OCI-M2 (cell line): ENCODE measurements at regions not wholly inside any gene's neighbourhood (a gene's known extent, or its start where the extent isn't known, plus 50 kb on each side); places are given as distances from the start of the nearest gene placed in this dataset.

ENCODE experiments used
- DNase-seq: peaks from one replicate; lab custom pipeline; 2025; ENCODE audit not compliant: unreplicated experiment; lab: John Stamatoyannopoulos, UW

DNA sequence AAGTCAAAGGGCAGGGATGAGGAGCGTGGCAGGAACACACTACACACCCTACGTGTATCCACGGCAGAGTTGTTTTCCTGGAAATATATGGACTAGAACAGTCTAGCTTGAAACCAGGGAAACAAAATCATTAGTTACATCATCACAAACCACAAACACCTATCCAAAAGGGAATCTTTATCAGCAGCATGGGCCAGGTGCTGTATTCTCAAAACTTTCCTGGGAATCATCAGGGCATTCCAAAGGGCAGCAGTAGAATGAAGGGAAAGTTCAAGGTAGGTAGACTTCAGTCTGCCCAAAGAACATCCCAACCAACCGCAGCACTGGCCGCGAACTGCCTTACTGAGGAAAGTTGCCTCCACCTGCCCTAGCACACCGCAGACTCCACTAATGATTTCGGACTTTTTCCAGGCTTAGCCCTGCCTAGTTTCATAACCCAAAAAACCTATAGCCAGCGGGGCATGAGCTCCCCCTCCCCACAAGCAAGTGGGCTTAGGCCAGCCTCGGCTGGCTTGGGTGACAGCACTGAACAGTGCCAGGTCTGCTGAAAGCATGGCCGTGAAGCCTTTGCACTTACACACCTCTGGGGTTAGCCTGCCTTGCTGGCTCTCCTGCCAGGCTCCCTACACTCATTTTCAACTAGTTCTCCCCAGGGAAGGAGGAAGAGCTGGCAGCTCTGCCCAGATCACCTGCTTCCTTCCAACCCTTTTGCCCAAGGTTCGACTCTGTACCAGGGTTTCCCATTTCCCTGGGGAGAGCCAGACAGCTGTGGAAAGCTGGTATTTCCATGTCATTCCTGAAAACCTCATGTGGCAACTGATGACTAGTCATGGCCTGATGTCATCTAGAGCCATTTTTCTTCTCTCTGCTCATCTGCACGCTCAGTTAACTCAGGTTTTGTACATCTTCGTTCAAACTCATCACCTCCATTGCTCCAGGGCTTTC, 77.3 kb upstream of the UBAC2 start:
- no peak for DNase-seq

DNA sequence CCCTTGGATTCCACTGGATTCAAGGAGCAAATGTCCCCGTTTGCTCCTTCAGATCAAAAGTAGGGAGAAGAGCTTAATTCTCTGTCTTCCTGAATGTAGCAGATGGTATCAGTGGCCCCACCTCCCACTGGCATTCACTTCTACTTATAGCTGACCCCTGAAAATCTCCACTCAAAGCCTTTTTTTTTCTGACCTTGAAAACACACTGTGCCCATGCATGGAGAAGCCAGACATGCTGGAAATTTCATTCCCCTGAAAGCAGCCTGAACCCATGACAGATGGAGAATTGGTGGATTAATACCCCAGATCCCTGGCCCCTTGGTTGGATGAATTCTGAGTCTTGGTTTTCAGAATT, 76.6 kb upstream of the UBAC2 start:
- no peak for DNase-seq

DNA sequence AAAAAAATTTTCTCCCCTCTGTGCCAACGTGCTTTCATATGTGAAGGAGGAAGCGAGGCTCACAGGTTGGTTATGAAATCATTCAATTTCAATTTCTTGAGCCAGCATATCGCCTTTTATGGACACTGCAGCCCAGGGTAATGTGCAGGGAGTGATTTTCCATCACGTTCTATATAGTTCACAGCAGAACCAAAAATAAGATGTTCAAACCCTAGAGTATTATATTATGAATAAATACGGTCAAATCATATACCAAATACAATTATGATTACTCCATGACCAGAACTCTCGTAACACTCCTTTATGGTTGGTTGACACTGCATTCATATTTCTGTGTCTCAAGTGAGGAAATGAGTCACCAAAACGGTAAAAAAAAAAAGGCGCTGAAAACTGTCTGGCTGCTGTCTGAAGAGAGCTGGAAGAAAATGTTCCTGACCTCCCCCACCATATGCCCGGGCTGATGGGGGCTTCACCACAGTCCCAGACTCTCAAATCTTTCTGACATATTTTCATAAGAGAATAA, 75.8 kb upstream of the UBAC2 start:
- no peak for DNase-seq

DNA sequence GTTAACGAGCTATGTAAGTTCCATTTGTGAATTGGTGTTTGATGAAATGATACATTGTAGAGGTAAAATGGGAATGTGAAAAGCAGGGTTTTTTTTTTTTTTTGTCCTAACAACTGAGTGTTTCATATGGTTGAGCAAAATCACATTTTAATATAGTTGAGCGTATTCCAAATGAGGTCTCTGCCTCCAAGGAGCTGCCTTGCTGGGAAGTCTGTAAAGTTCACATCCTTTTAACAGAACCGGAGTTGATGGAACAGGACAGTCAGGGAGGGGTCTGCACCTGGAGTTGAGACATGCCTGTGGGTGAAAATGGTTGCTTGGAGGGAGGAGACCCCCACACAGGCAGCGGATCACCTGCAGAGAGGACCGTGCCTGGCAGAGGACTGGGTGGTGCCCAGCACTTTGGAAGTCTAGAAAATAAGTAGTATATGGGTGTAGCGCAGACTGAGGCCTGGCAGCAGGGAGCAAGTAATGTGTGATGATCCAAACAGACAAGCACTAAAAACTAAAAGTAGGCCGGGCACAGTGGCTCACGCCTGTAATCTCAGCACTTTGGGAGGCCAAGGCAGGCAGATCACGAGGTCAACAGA, 75.2 kb upstream of the UBAC2 start:
- no peak for DNase-seq

DNA sequence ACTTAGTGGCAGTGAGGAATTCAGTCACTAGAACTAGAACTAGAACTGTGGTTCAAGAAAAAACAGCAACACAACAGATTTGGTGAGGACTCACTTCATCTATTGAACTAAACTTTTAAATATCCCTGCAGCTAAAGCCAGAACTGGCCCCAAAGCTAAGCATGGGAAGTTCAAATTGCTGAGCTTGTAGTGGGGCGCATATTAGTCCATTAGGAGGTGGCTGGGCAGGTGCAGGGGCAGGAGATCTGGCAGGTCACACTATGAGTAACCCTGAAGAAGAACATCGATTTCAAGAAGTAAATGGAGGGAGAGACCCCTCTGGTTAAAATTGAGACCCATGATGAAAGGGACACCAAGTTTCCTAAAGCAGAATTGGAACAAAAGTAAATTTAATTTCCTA, 73.8 kb upstream of the UBAC2 start:
- no peak for DNase-seq

DNA sequence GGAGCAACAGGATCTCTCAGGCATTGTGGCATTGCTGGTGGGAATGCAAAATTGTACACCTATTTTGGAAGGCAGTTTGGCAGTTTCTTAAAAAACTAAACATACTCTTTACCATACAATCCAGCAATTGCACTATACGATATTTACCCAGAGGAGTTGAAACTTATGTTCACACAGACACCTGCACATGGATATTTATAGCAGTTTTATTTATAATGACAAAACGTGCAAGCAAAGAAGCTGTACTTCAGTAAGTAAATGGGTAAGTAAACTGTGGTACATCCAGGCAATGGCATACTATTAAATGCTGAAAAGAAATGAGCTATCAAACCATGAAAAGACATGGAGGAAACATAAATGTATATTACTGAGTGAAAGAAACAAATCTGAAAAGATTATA, 71.6 kb upstream of the UBAC2 start:
- DNase-seq = no peak

DNA sequence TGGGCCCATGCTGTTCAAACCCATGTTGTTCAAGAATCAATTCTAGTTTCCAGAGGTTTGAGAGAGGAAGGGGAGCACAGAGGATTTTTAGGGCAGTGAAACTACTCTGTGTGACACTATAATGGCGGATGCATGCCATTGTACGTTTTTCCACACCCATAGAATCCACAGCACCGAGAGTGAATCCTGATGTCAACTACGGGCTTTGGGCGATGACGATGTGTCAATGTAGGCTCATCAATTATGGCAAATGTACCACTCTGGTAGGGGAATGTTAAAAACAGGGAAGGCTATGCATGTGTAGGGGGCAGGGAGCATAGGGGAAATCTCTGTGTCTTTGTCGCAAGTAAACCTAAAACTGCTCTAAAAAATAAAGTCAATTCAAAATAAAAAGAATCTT, 70.7 kb upstream of the UBAC2 start:
- DNase-seq = no peak

DNA sequence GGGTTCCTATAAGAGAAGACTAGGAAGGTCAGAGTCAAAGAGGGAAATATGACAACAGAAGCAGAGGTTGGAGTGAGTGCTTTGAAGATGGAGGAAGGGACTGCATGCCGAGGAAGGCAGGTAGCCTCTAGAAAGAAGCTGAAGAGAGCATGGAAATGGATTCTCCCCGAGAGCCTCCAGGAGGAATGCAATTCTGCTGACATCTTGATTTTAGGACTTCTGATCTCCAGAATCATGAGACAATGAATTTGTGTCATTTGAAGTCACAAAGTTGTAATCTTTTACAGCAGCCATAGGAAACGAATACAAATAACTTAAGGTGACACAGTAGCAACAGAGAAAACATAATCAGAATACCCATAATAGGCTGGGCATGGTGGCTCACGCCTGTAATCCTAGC, 69.2 kb upstream of the UBAC2 start:
- DNase-seq = no peak

DNA sequence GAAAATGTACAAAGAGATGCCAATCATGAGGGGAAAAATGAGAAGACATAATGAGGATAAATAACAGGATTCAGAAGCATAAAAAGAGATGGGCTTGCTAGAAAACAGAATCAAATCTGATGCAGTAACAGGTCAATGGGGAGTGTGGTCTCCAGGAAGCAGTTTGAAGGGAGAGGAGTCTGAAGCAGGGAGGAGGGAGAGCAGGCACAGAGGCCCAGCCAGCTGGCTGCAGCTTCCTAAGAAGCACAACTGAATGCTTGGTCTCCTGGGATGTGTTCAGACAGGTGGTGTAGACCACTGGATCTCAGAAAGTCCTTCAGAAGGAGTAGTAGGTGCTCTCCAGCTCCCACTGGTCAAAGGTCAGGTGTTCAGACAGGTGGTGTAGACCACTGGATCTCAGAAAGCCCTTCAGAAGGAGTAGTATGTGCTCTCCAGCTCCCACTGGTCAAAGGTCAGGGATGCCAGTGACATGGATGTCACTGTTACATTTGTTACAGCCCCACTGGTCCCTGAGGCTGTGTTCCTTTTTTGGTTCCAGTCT, 68.3 kb upstream of the UBAC2 start:
- DNase-seq = no peak

DNA sequence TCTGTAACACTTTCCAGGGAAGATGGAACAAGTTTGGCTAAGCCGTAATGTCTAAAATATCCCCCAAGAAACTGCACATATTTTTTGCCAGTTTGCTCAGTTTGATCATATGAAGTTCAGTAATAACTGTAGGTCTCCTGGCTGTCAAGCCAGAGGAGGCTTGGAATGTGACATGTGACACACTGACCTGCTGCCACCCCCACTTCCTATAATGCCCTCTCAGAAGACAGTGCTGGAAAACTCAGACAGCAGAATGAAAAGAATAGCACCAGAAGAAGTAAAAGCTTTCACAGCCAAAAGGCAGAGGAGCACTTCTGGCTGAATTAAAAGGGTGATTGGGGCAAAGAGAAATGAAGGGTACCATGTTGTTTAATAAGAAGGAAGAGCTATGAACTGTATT, 67.4 kb upstream of the UBAC2 start:
- no peak for DNase-seq

DNA sequence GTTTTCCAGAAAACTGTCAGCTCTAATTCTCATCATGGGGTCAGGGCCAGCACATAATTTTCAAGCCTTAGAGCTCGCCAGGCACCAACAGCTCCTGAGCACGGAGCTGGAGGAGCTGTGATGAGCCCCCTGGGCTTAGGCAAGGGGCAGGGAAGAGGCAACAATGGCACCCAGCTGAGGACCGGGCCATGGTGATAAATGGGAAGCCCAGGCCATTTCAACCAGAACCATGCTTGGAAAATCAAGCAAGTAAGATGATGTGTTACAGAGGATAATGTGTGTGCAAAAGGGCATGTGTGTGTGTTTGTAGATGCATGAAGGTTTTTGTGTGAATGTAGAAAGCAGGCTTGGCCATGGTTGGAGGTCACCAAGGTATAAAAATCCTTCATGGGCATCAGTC, 66.8 kb upstream of the UBAC2 start:
- no peak for DNase-seq

DNA sequence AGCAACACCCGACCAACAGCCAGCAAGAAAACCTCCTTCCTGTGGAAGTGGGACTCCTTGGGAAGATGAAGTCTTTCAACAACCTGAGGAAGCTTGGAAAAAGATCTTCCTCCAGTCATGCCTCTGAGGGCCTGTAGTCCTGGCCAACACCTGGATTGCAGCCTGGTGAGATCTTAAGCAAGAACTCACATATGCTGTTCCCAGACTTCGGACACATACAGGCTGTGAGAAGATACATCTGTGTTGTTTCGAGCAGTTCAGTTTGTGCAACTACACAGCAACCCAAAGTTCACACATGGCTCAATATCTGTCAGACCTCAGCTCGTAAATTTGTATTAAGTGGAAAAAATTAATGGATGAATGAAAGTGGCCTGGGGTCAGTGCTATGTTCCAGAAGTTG, 65.1 kb upstream of the UBAC2 start:
- DNase-seq = no peak

DNA sequence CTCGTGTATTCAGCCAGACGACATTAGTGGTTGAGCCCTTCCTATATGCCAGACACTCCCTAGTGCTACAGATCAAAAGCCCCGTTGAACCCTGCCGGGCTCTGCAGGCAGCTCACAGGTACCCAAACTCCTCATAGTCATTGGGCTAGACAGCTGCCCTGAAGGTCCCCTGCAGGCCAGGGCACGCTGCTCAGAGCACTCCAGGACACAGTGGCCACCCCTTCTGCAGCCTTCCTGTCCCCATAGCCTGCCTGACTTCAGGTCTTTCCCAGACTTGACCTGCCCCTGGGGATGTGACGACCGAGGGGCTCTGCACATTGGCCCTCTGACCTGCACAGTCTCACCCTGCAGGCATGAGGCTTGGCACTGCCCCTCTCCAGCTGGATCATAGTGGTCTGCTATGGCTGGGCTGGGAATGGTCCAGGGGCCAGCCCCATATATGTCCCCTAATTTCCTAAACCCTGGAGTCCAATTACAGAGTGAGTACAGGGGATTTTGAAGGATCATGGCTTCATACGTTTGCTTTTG, 64.2 kb upstream of the UBAC2 start:
- no peak for DNase-seq

DNA sequence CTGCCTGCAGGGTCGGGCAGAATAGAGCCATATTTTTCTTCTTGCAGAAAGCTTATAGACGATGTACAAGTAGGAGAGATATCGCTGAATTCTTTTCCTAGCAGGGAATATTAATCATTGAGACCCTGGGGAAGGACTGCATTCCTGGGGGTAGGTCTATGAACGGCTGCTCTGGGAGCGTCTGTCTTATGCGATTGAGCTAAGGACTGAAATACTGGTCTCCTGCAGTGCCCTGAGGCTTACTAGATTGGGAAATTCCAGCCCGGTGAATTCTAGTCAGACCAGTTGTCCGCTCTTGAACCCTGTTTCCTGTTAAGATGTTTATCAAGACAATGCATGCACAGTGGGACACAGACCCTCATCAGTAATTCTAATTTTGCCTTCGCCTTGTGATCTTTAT, 59.8 kb upstream of the UBAC2 start:
- no peak for DNase-seq

DNA sequence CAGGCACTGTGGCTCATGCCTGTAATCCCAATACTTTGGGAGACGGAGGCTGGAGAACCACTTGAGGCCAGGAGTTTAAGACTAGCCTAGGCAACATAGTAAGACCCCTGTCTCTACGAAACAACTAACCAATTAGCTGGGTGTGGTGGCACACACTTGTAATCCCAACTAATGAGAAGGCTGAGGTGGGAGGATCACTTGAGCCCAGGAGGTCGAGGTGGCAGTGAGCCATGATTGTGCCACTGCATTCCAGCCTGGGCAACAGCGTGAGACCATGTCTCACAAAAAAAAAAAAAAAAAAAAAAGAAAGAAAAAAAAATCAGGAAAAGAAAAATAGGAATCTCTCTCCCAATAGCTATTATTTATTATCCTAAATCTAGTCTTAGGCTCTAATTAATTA, 56.8 kb upstream of the UBAC2 start:
- DNase-seq = no peak

DNA sequence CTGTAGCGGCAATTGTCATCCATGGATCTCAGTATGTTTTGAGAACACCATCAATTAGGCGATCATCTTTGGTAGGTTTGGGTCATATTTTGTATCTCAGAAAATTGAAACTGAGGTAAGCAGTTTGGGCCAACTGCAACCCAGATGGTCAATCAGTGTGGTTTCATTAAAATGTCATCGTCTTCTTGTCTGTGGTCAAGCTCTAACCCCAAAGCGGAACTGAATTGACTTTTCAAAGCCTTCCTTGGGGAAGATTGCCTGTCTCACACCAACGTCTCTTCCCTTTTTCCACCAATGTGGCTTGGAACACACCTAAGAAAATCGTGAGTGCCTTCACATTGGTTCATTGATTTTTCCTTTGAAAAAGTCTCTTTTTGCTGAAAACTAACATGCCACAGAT, 56.3 kb upstream of the UBAC2 start:
- no peak for DNase-seq

DNA sequence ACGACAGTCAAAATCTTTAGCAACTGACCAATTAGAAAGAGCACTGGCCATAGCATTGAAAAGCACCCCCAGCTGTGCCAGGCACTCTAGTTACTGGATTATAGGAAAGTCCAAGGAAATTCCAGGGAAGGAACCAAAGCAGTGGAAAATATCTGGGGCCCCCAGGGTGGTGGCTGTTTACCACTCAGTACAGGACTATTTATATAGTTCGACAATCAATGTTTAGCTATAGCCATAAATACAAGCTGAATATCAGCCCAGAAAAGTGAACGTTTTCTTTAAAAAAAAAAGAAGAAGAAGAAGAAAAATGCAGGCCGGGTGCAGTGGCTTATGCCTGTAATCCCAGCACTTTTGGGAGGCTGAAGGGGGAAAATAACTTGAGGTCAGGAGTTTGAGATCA, 55.2 kb upstream of the UBAC2 start:
- DNase-seq = no peak

DNA sequence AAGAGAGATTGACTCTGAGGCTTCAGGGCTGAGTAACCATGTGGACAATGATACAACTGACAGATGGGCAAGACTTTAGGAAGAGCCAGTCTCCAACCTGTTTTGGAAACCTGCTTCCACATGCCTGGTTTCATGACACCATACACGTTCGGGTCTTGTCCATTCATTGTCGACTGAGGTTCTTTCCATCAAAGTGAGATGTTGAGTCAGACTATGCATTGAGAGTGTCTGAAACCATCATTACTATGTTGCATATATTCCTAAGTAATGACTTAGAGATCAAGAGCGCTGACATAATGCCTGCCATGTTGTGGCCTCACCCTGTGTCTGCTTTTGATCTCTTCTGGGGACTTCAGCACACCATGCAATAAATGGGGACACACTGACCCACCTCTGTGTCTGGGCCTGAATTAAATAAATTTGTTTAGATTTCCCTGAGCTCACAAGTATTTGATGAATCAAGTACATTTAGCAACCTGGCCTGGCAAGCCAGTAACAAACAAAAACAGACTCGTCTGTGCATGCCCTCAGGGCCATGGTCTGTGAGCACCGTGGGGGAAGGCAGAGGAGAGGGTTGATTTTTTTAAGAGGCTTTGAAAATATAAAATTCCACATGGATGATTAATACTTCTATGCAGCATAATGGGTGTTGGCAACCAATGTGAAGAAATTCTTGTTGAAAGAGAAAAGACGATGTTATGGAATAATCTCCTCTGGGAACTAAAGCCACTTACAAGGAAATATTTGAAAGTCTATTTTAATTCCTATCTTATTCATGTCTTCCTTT, 49.9 kb upstream of the UBAC2 start:
- DNase-seq = no peak
